Sigmoid colon (tissue), 4 donors: ENCODE measurements at regions not wholly inside any gene's neighbourhood (a gene's known extent, or its start where the extent isn't known, plus 50 kb on each side); places are given as distances from the start of the nearest gene placed in this dataset.
"Not testable (repeated sequence)": the region's sequence is repeated elsewhere in the genome, so short reads cannot be mapped to it uniquely, and the experiment has no call there.

Experiments
- CTCF ChIP-seq, 4 experiments: fragments of 450-650 bp in 3 of 4; fragments of 200-600 bp in 1 of 4; IDR thresholded peaks; one replicate each; pipeline ENCODE4 v1.5.1; 2016 to 2019; ENCODE audit warnings: antibody characterized with exemption in 4 of 4, mild to moderate bottlenecking in 3 of 4, moderate library complexity in 2 of 4
- EP300 ChIP-seq, 4 donors: sonication (generic); formaldehyde crosslinking; IDR thresholded peaks; one replicate each; pipeline ENCODE4 v1.6.1; 2017; ENCODE audit warnings: antibody characterized with exemption in 4 of 4
- POLR2A ChIP-seq, 2 donors: fragments of 450-650 bp; IDR thresholded peaks; one replicate each; pipeline ENCODE4 v1.6.1; 2016; ENCODE audit warnings: antibody characterized with exemption in 2 of 2, mild to moderate bottlenecking in 2 of 2, moderate library complexity in 2 of 2
- POLR2AphosphoS5 ChIP-seq, 4 donors: sonication (generic); formaldehyde crosslinking; IDR thresholded peaks; one replicate each; pipeline ENCODE4 v1.6.1; 2017; ENCODE audit warnings: antibody characterized with exemption in 4 of 4

GRCh38 chr14:21788687-21789086 lies 115.1 kb upstream of the OR4E1 start:
- not testable (repeated sequence) for TF ChIP-seq POLR2A, POLR2AphosphoS5, CTCF, EP300 (IDR thresholded peaks at IDR 0.05)
